HCT116 (cell line): ENCODE measurements at regions not wholly inside any gene's neighbourhood (a gene's known extent, or its start where the extent isn't known, plus 50 kb on each side); places are given as distances from the start of the nearest gene placed in this dataset.
"Not testable (repeated sequence)": the region's sequence is repeated elsewhere in the genome, so short reads cannot be mapped to it uniquely, and the experiment has no call there.

ENCODE experiments used
- ATAC-seq: fragments of 200-7000 bp; cut with Tn5 transposase; 2 replicates; pipeline ENCODE4 v1.9.1; 2020; ENCODE audit warnings: mild to moderate bottlenecking, moderate library complexity
- BruUV-seq: library from RNA; stranded (reverse); fragments of 400-500 nt; replicated peaks from 2 replicates; lab custom pipeline; 2021; lab: Mats Ljungman, UMichigan
- CTCF ChIA-PET: fragments of 300-600 bp; sonication (Branson Sonifier 250); formaldehyde crosslinking; loops from one replicate; lab custom pipeline; 2021; ENCODE audit warnings: antibody characterized with exemption; lab: Charles Lee
- POLR2A ChIA-PET: fragments of 300-600, 350-600 bp; sonication (Branson Sonifier 250); formaldehyde crosslinking; loops from one replicate; lab custom pipeline; 2021; ENCODE audit warnings: antibody characterized with exemption; lab: Charles Lee
- RAD21 ChIA-PET, 2 experiments: fragments of 300-600 bp; sonication (Branson Sonifier 250); formaldehyde crosslinking; loops; one replicate each; lab custom pipeline; 2023; ENCODE audit warnings: low total read pairs in 2 of 2; ENCODE audit not compliant: uncharacterized antibody in 2 of 2, unreplicated experiment in 2 of 2, low non-redundant PET in 1 of 2; lab: Charles Lee
- DNase-seq: peaks from one replicate; pipeline ENCODE4 v3.0.0-alpha.2; 2010; ENCODE audit warnings: low read depth, low spot score
- H2AFZ ChIP-seq: fragments of 200-600 bp; shearing (Covaris generic), sonication (generic); 2 replicates; pipeline ENCODE4 v1.6.1; 2017; ENCODE audit warnings: low read depth, mixed run types, mixed read lengths, antibody characterized with exemption, low read length; ENCODE audit not compliant: poor library complexity, severe bottlenecking
- H3K27ac ChIP-seq: 2 replicates; pipeline ENCODE4 v1.5.1; 2012; ENCODE audit warnings: low read depth, low read length
- H3K27me3 ChIP-seq: fragments of 200-600 bp; sonication (generic); 2 replicates; pipeline ENCODE4 v1.6.1; 2016; ENCODE audit warnings: mixed run types, low read length, mixed read lengths; ENCODE audit not compliant: insufficient read depth
- H3K36me3 ChIP-seq, 2 experiments: fragments of 200-500 bp in 1 of 2; fragments of 200-600 bp in 1 of 2; sonication (Bioruptor generic) in 1 of 2; sonication (generic) in 1 of 2; 2 replicates each; pipeline versions ENCODE4 v1.5.1 to v1.6.1; 2014 to 2016; ENCODE audit warnings: low read length in 2 of 2, inconsistent platforms in 1 of 2, mixed read lengths in 1 of 2, mixed run types in 1 of 2; ENCODE audit not compliant: insufficient read depth in 2 of 2, control insufficient read depth in 1 of 2
- H3K4me1 ChIP-seq, 2 experiments: fragments of 200-600 bp in 1 of 2; sonication (generic) in 1 of 2; 2 replicates each; pipeline versions ENCODE4 v1.5.1 to v1.6.1; 2012 to 2017; ENCODE audit warnings: low read length in 2 of 2, inconsistent platforms in 1 of 2, mild to moderate bottlenecking in 1 of 2, mixed read lengths in 1 of 2, mixed run types in 1 of 2, moderate library complexity in 1 of 2; ENCODE audit not compliant: insufficient read depth in 2 of 2, control insufficient read depth in 1 of 2
- H3K4me2 ChIP-seq: fragments of 200-600 bp; sonication (generic); 2 replicates; pipeline ENCODE4 v1.6.1; 2017; ENCODE audit warnings: mixed run types, low read length, mixed read lengths
- H3K4me3 ChIP-seq, 2 experiments: fragments of 200-600 bp in 1 of 2; sonication (generic) in 1 of 2; replicated peaks in 1 of 2; 2 replicates each; pipeline ENCODE4 v1.5.1; 2011 to 2016; ENCODE audit warnings: low read length in 2 of 2, control low read depth in 1 of 2, low read depth in 1 of 2, mild to moderate bottlenecking in 1 of 2, mixed read lengths in 1 of 2, mixed run types in 1 of 2
- H3K79me2 ChIP-seq: fragments of 200-600 bp; sonication (generic); 2 replicates; pipeline ENCODE4 v1.6.1; 2017; ENCODE audit warnings: mild to moderate bottlenecking, mixed run types, low read length, moderate library complexity, mixed read lengths; ENCODE audit not compliant: insufficient read depth
- H3K9ac ChIP-seq: fragments of 200-600 bp; sonication (generic); 2 replicates; pipeline ENCODE4 v1.6.1; 2016; ENCODE audit warnings: low read length, mixed read lengths
- H3K9me2 ChIP-seq: fragments of 200-600 bp; sonication (generic), shearing (Covaris generic); 2 replicates; pipeline ENCODE4 v1.6.1; 2017; ENCODE audit warnings: mixed run types, mild to moderate bottlenecking, moderate library complexity; ENCODE audit not compliant: insufficient read depth
- H3K9me3 ChIP-seq, 2 experiments: fragments of 200-500 bp in 1 of 2; fragments of 200-600 bp in 1 of 2; sonication (Bioruptor generic) in 1 of 2; sonication (generic) in 1 of 2; 2 replicates each; pipeline ENCODE4 v1.6.1; 2014 to 2017; ENCODE audit warnings: low read length in 2 of 2, mixed read lengths in 2 of 2, inconsistent platforms in 1 of 2, low read depth in 1 of 2, mild to moderate bottlenecking in 1 of 2, mixed run types in 1 of 2, moderate library complexity in 1 of 2; ENCODE audit not compliant: control insufficient read depth in 1 of 2, insufficient read depth in 1 of 2
- H4K20me1 ChIP-seq: fragments of 200-600 bp; sonication (generic), shearing (Covaris generic); 2 replicates; pipeline ENCODE4 v1.6.1; 2017; ENCODE audit warnings: mixed run types, mild to moderate bottlenecking, moderate library complexity; ENCODE audit not compliant: insufficient read depth
- CEBPB ChIP-seq: IDR thresholded peaks from 2 replicates; pipeline ENCODE4 v1.6.1; 2012; ENCODE audit warnings: low read depth
- CTCF ChIP-seq, 3 experiments: fragments of 200-600 bp in 1 of 3; sonication (generic) in 1 of 3; IDR thresholded peaks in 2 of 3; conservative IDR thresholded peaks in 1 of 3; 2 replicates each; pipeline ENCODE4 v1.5.1; 2012 to 2017; ENCODE audit warnings: low read depth in 2 of 3, low read length in 2 of 3, antibody characterized with exemption in 1 of 3, borderline replicate concordance in 1 of 3, control low read depth in 1 of 3, mild to moderate bottlenecking in 1 of 3, mixed read lengths in 1 of 3, mixed run types in 1 of 3, moderate library complexity in 1 of 3; ENCODE audit not compliant: insufficient read depth in 1 of 3
- EZH2 ChIP-seq: fragments of 200-600 bp; sonication (generic); IDR thresholded peaks from 2 replicates; pipeline ENCODE4 v1.6.1; 2017; ENCODE audit warnings: antibody characterized with exemption, mixed run types
- FOSL1 ChIP-seq: IDR thresholded peaks from 2 replicates; pipeline ENCODE4 v1.6.1; 2012; ENCODE audit warnings: low read depth
- POLR2A ChIP-seq: IDR thresholded peaks from 2 replicates; pipeline ENCODE4 v1.7.0; 2011; ENCODE audit warnings: borderline replicate concordance; ENCODE audit not compliant: insufficient read depth, insufficient read length; ENCODE audit errors: extremely low read depth
- POLR2AphosphoS5 ChIP-seq: IDR thresholded peaks from 2 replicates; pipeline ENCODE4 v1.6.1; 2011; ENCODE audit warnings: mild to moderate bottlenecking, low read depth, low read length, moderate library complexity
- SIN3A ChIP-seq: IDR thresholded peaks from 2 replicates; pipeline ENCODE4 v1.6.1; 2012; ENCODE audit warnings: low read depth
- SRF ChIP-seq: IDR thresholded peaks from 2 replicates; pipeline ENCODE4 v1.6.1; 2012; ENCODE audit warnings: low read depth
- TCF7L2 ChIP-seq: IDR thresholded peaks from 2 replicates; pipeline ENCODE4 v1.7.0; 2011; ENCODE audit warnings: borderline replicate concordance, inconsistent platforms; ENCODE audit not compliant: insufficient read depth, insufficient read length; ENCODE audit errors: extremely low read depth
- YY1 ChIP-seq: IDR thresholded peaks from 2 replicates; pipeline ENCODE4 v1.6.1; 2011; ENCODE audit warnings: low read length, low read depth, moderate library complexity, mild to moderate bottlenecking; ENCODE audit not compliant: insufficient replicate concordance; ENCODE audit errors: extremely low read depth
- intact Hi-C: fragments of 100-400 bp; cut with micrococcal nuclease; formaldehyde crosslinking; loops from 2 replicates; pipeline ENCODE4 v1.10.0; 2022

- no peak for TF ChIP-seq SRF
- no peak for TF ChIP-seq YY1
- no peak for TF ChIP-seq CEBPB
- TF ChIP-seq EZH2: no peak
- TF ChIP-seq POLR2A: no peak
- TF ChIP-seq FOSL1: no peak
- no peak for TF ChIP-seq CTCF (IDR thresholded peaks at IDR 0.05 in 2 of 3, conservative IDR thresholded peaks at IDR 0.05 in 1 of 3; ENCODE audit: borderline replicate concordance in 1 of 3, insufficient read depth in 1 of 3, low read depth in 2 of 3, low read length in 2 of 3)
- TF ChIP-seq SIN3A: no peak
- TF ChIP-seq POLR2AphosphoS5: no peak
- no peak for TF ChIP-seq TCF7L2
- POLR2A ChIA-PET: no interaction called here
- RAD21 ChIA-PET: no interaction called here
Observed at GRCh38 chr5:56755036-56755555, 60.3 kb upstream of the MAP3K1 start.

DNA sequence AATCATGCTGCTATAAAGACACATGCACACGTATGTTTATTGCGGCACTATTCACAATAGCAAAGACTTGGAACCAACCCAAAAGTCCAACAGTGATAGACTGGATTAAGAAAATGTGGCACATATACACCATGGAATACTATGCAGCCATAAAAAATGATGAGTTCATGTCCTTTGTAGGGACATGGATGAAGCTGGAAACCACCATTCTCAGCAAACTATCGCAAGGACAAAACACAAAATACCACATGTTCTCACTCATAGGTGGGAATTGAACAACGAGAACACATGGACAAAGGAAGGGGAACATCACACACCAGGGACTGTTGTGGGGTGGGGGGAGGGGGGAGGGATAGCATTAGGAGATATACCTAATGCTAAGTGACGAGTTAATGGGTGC lies 61.8 kb upstream of the MAP3K1 start:
- H3K9ac ChIP-seq, H3K4me2 ChIP-seq, H3K36me3 ChIP-seq, RAD21 ChIA-PET, H3K27me3 ChIP-seq, BruUV-seq, H3K9me3 ChIP-seq, POLR2A ChIA-PET, H3K4me1 ChIP-seq, H3K9me2 ChIP-seq, H3K4me3 ChIP-seq, ATAC-seq, H3K79me2 ChIP-seq, DNase-seq, H3K27ac ChIP-seq, intact Hi-C loops, H4K20me1 ChIP-seq, CTCF ChIA-PET, H2AFZ ChIP-seq: not testable (repeated sequence)

More at GRCh38 chr5:56755036-56755555, 60.3 kb upstream of the MAP3K1 start:
- no peak overlapping the region for H3K27ac ChIP-seq
- DNase-seq: no peak
- no peaks in the 10 kb centered on the region for H3K9me2 ChIP-seq
- H3K9me3 ChIP-seq: no peaks in the 10 kb centered on the region; a peak in 1 of 4 replicates
- CTCF ChIA-PET: no interaction called here
- H3K27me3 ChIP-seq: no peaks in the 10 kb centered on the region
- no peak overlapping the region for H3K4me3 ChIP-seq
- H3K4me1 ChIP-seq: peaks cover 0 to 7% of the 10 kb centered on the region in 2 experiments; a peak in 1 of 4 replicates
- H3K4me2 ChIP-seq: no peak overlapping the region
- no peak for ATAC-seq
- intact Hi-C loops: no loop called here
- no peak overlapping the region for H3K9ac ChIP-seq
- H3K36me3 ChIP-seq: no peaks in the 10 kb centered on the region
- no TSS peak for BruUV-seq
- no peaks in the 10 kb centered on the region for H3K79me2 ChIP-seq
- no peak overlapping the region for H2AFZ ChIP-seq
- H4K20me1 ChIP-seq: no peaks in the 10 kb centered on the region
